ENCODE measurements at regions not wholly inside any gene's neighbourhood (a gene's known extent, or its start where the extent isn't known, plus 50 kb on each side); places are given as distances from the start of the nearest gene placed in this dataset.

DNA sequence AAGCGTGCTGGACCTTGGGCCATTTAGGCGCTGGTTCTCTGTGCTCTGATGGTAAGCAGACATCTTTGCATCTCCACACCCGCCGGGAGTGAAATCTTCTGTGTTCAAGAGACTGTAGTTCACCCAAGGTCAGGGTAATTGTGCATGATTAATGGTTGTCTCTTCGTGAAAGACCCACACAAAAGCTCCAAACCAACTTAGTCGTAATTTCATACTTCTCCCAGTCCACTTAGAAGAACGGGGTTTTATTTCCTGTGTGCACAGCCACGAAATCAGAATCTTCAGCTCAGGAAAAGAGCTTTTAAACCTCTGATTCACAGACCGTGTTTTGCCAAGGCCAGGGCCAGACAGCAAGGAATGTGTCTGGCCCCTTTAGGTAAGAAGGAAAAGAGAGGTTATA is 640.9 kb downstream of the MED13L start:
- Histone ChIP-seq H4K20me1 (ENCODE audit: insufficient read depth) (no peaks in the 10 kb centered on the region), H3F3A (ENCODE audit: insufficient read depth, low read length, poor library complexity, severe bottlenecking) (no peaks in the 10 kb centered on the region), H3K4me2 (ENCODE audit: low read length) (no peak overlapping the region), H3K79me2 (replicated peaks; ENCODE audit: insufficient read depth, low read length) (no peaks in the 10 kb centered on the region), H2AFZ (ENCODE audit: low read depth, low read length) (no peak overlapping the region), H3K9me3 (ENCODE audit: low read length) (no peaks in the 10 kb centered on the region), H3K27me3 (ENCODE audit: insufficient read depth, low read depth, low read length) (no peaks in the 10 kb centered on the region), H3K9me2 (ENCODE audit: insufficient read depth, low read length) (no peaks in the 10 kb centered on the region), H3K9ac (ENCODE audit: low read length) (no peak overlapping the region), H3K36me3 (ENCODE audit: insufficient read depth, low read length) (no peaks in the 10 kb centered on the region), H3K4me3 (ENCODE audit: low read length) (no peak overlapping the region), H3K27ac (ENCODE audit: low read length) (no peak overlapping the region)
- TF ChIP-seq EP300 (conservative IDR thresholded peaks at IDR 0.05; ENCODE audit: poor library complexity, severe bottlenecking) (no peak), SMC3 (conservative IDR thresholded peaks at IDR 0.05; ENCODE audit: poor library complexity) (no peak), MXI1 (conservative IDR thresholded peaks at IDR 0.05; ENCODE audit: poor library complexity, severe bottlenecking) (no peak), RAD21 (conservative IDR thresholded peaks at IDR 0.05) (no peak), TAF1 (IDR thresholded peaks at IDR 0.05; ENCODE audit: low read depth) (no peak), POLR2AphosphoS5 (IDR thresholded peaks at IDR 0.05) (no peak)
- TF ChIP-seq, protein P1, sequence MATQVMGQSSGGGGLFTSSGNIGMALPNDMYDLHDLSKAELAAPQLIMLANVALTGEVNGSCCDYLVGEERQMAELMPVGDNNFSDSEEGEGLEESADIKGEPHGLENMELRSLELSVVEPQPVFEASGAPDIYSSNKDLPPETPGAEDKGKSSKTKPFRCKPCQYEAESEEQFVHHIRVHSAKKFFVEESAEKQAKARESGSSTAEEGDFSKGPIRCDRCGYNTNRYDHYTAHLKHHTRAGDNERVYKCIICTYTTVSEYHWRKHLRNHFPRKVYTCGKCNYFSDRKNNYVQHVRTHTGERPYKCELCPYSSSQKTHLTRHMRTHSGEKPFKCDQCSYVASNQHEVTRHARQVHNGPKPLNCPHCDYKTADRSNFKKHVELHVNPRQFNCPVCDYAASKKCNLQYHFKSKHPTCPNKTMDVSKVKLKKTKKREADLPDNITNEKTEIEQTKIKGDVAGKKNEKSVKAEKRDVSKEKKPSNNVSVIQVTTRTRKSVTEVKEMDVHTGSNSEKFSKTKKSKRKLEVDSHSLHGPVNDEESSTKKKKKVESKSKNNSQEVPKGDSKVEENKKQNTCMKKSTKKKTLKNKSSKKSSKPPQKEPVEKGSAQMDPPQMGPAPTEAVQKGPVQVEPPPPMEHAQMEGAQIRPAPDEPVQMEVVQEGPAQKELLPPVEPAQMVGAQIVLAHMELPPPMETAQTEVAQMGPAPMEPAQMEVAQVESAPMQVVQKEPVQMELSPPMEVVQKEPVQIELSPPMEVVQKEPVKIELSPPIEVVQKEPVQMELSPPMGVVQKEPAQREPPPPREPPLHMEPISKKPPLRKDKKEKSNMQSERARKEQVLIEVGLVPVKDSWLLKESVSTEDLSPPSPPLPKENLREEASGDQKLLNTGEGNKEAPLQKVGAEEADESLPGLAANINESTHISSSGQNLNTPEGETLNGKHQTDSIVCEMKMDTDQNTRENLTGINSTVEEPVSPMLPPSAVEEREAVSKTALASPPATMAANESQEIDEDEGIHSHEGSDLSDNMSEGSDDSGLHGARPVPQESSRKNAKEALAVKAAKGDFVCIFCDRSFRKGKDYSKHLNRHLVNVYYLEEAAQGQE (IDR thresholded peaks at IDR 0.05; ENCODE audit: borderline replicate concordance): no peak
- TF ChIP-seq, protein P2, sequence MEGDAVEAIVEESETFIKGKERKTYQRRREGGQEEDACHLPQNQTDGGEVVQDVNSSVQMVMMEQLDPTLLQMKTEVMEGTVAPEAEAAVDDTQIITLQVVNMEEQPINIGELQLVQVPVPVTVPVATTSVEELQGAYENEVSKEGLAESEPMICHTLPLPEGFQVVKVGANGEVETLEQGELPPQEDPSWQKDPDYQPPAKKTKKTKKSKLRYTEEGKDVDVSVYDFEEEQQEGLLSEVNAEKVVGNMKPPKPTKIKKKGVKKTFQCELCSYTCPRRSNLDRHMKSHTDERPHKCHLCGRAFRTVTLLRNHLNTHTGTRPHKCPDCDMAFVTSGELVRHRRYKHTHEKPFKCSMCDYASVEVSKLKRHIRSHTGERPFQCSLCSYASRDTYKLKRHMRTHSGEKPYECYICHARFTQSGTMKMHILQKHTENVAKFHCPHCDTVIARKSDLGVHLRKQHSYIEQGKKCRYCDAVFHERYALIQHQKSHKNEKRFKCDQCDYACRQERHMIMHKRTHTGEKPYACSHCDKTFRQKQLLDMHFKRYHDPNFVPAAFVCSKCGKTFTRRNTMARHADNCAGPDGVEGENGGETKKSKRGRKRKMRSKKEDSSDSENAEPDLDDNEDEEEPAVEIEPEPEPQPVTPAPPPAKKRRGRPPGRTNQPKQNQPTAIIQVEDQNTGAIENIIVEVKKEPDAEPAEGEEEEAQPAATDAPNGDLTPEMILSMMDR (IDR thresholded peaks at IDR 0.05; ENCODE audit: poor library complexity, severe bottlenecking): no peak

DNA sequence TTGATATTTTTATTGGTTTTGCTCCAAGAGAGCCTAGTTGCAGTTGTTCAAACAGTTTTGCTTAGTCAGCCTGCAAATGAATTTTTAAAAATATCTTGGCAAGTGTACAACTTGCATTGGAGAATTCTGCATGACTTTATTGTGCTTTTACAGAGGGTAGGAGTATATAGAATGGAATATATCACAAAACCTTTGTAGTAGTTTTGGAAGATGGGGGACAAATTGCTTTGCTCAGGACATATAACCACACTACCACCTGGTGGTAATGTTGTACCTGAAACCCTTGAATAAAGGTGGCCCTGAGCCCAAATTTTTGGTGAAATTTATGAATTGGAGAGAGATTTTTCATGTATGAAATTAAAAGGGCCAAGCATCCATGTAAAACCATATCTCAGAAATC is 645.2 kb downstream of the MED13L start:
- H3K4me3 ChIP-seq (ENCODE audit: low read length): no peak overlapping the region
- H3K9me3 ChIP-seq (ENCODE audit: low read length): no peaks in the 10 kb centered on the region
- no peaks in the 10 kb centered on the region for H3K9me2 ChIP-seq (ENCODE audit: insufficient read depth, low read length)
- no peaks in the 10 kb centered on the region for H3K27me3 ChIP-seq (ENCODE audit: insufficient read depth, low read depth, low read length)
- TF ChIP-seq RAD21 (conservative IDR thresholded peaks at IDR 0.05) (peak; percentile 63), TAF1 (IDR thresholded peaks at IDR 0.05; ENCODE audit: low read depth) (no peak), SMC3 (conservative IDR thresholded peaks at IDR 0.05; ENCODE audit: poor library complexity) (peak; percentile 69)
- TF ChIP-seq, protein P2 (IDR thresholded peaks at IDR 0.05; ENCODE audit: poor library complexity, severe bottlenecking): peak; percentile 51
- H4K20me1 ChIP-seq (ENCODE audit: insufficient read depth): no peaks in the 10 kb centered on the region
- no peak overlapping the region for H3K4me2 ChIP-seq (ENCODE audit: low read length)
- no peaks in the 10 kb centered on the region for H3F3A ChIP-seq (ENCODE audit: insufficient read depth, low read length, poor library complexity, severe bottlenecking)
- H3K36me3 ChIP-seq (ENCODE audit: insufficient read depth, low read length): no peaks in the 10 kb centered on the region
- no peak overlapping the region for H2AFZ ChIP-seq (ENCODE audit: low read depth, low read length)
- H3K27ac ChIP-seq (ENCODE audit: low read length): no peak overlapping the region
- H3K79me2 ChIP-seq (replicated peaks; ENCODE audit: insufficient read depth, low read length): no peaks in the 10 kb centered on the region
- no peak overlapping the region for H3K9ac ChIP-seq (ENCODE audit: low read length)
